Spleen (tissue), 7 donors: ENCODE measurements at regions not wholly inside any gene's neighbourhood (a gene's known extent, or its start where the extent isn't known, plus 50 kb on each side); places are given as distances from the start of the nearest gene placed in this dataset.

ENCODE experiments used
- POLR2A ChIP-seq, 3 donors: fragments of 450-650 bp; IDR thresholded peaks; one replicate each; pipeline ENCODE4 v1.5.1; 2017; ENCODE audit warnings: antibody characterized with exemption in 3 of 3, mild to moderate bottlenecking in 1 of 3
- TF ChIP-seq, protein P1 (sequence below), 11 experiments: fragments of 200-600 bp in 7 of 11; fragments of 450-650 bp in 4 of 11; sonication (generic) in 4 of 11; IDR thresholded peaks in 8 of 11; conservative IDR thresholded peaks in 3 of 11; 1 replicate in 7 of 11; 2 replicates in 4 of 11; pipeline versions ENCODE4 v1.4.0 to v1.8.0; 2016 to 2021; ENCODE audit warnings: antibody characterized with exemption in 11 of 11, inconsistent platforms in 4 of 11, mild to moderate bottlenecking in 1 of 11
- donor health status: DM: no; HTN: no; CAD: no; lungs with moderate emphysema.
- donor health status: DM: no; HTN: no; CAD: no.
- donor health status: DM: no; HTN: no; CAD: no.

DNA sequence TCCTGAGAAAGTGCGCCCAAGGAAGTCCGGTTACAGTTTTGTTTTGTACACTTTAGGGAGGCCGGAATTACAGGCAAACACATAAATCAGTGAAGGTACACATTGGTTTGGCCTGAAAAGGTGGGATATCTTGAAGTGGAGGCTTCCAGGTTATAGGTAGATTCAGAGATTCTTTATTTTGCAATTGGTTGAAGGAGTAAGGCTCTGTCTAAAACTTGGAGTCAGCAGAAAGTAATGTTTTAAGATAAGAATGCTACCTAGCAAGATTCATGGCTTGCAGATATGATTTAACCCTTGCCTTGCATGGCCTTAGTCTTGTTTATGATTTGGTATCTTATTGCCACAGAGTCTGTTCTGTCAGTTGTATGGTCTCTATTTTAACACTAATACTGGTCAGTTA is 165.9 kb upstream of the NDUFV2 start:
- TF ChIP-seq, protein P1, sequence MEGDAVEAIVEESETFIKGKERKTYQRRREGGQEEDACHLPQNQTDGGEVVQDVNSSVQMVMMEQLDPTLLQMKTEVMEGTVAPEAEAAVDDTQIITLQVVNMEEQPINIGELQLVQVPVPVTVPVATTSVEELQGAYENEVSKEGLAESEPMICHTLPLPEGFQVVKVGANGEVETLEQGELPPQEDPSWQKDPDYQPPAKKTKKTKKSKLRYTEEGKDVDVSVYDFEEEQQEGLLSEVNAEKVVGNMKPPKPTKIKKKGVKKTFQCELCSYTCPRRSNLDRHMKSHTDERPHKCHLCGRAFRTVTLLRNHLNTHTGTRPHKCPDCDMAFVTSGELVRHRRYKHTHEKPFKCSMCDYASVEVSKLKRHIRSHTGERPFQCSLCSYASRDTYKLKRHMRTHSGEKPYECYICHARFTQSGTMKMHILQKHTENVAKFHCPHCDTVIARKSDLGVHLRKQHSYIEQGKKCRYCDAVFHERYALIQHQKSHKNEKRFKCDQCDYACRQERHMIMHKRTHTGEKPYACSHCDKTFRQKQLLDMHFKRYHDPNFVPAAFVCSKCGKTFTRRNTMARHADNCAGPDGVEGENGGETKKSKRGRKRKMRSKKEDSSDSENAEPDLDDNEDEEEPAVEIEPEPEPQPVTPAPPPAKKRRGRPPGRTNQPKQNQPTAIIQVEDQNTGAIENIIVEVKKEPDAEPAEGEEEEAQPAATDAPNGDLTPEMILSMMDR (IDR thresholded peaks at IDR 0.05 in 8 of 11, conservative IDR thresholded peaks at IDR 0.05 in 3 of 11), result no peak
- TF ChIP-seq POLR2A (IDR thresholded peaks at IDR 0.05), result no peak
